ENCODE measurements at regions not wholly inside any gene's neighbourhood (a gene's known extent, or its start where the extent isn't known, plus 50 kb on each side); places are given as distances from the start of the nearest gene placed in this dataset.

- no peaks in the 10 kb centered on the region for H3K36me3 ChIP-seq (replicated peaks; ENCODE audit: control insufficient read depth, insufficient read depth, low read length)
- H3K4me3 ChIP-seq (ENCODE audit: insufficient read depth, low read depth, low read length) = no peak overlapping the region
- DNase-seq = no peak
- H3K27me3 ChIP-seq (ENCODE audit: control insufficient read depth, insufficient read depth, low read length) = no peaks in the 10 kb centered on the region
Measured at GRCh38 chr11:24091594-24091993, 405.3 kb upstream of the LUZP2 start.

GRCh38 chr11:24093375-24093774 lies 403.5 kb upstream of the LUZP2 start:
- Histone ChIP-seq H3K4me3 (ENCODE audit: insufficient read depth, low read depth, low read length) (no peak overlapping the region), H3K36me3 (replicated peaks; ENCODE audit: control insufficient read depth, insufficient read depth, low read length) (no peaks in the 10 kb centered on the region), H3K27me3 (ENCODE audit: control insufficient read depth, insufficient read depth, low read length) (no peaks in the 10 kb centered on the region)
- no peak for DNase-seq

GRCh38 chr11:24108609-24109008 lies 388.2 kb upstream of the LUZP2 start:
- DNase-seq = no peak
- Histone ChIP-seq H3K27me3 (ENCODE audit: control insufficient read depth, insufficient read depth, low read length) (no peaks in the 10 kb centered on the region), H3K4me3 (ENCODE audit: insufficient read depth, low read depth, low read length) (no peak overlapping the region), H3K36me3 (replicated peaks; ENCODE audit: control insufficient read depth, insufficient read depth, low read length) (no peaks in the 10 kb centered on the region)

DNA sequence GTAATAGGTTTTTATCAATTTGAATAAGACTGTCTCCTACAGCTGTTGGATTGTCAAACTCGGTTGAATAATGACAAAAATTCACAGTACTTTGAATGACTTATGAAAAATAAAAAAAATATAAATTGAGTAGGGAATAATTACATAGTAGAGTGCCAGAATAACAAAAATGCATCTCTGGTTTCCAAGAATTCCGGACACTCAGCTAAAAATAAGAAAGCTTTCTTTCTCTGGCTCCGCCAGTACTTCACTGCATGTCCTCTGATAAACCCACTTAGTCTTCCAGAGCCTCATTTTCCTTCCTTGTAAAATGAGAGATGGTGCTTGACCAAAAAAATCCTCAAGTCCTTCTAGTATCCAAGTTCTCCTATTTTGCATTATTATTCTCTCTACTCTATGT lies 374.6 kb upstream of the LUZP2 start:
- Histone ChIP-seq H3K36me3 (replicated peaks; ENCODE audit: control insufficient read depth, insufficient read depth, low read length) (no peaks in the 10 kb centered on the region), H3K4me3 (ENCODE audit: insufficient read depth, low read depth, low read length) (no peak overlapping the region), H3K27me3 (ENCODE audit: control insufficient read depth, insufficient read depth, low read length) (no peaks in the 10 kb centered on the region)
- DNase-seq = no peak

DNA sequence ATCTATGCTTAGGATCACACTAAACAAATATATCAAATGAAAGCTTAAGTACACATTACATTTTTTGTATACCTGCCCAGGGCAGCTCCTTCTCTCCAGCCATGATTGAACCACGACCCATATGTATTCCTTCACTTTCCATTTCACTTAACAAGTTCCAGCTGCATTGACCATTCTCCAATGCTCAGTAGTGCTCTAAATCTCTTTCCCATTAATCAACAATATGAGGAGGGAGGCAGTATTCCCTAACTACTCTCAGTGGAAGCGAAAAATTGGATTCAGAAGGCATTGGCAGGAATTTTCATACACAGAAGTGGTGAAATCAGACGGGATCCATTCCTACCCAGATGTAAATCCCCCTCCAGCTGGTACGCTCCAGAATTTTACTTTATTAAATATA lies 372.0 kb upstream of the LUZP2 start:
- Histone ChIP-seq H3K4me3 (ENCODE audit: insufficient read depth, low read depth, low read length) (no peak overlapping the region), H3K36me3 (replicated peaks; ENCODE audit: control insufficient read depth, insufficient read depth, low read length) (no peaks in the 10 kb centered on the region), H3K27me3 (ENCODE audit: control insufficient read depth, insufficient read depth, low read length) (no peaks in the 10 kb centered on the region)
- DNase-seq = no peak

- DNase-seq = no peak
- Histone ChIP-seq H3K36me3 (replicated peaks; ENCODE audit: control insufficient read depth, insufficient read depth, low read length) (no peaks in the 10 kb centered on the region), H3K27me3 (ENCODE audit: control insufficient read depth, insufficient read depth, low read length) (no peaks in the 10 kb centered on the region), H3K4me3 (ENCODE audit: insufficient read depth, low read depth, low read length) (no peak overlapping the region)
Measured at GRCh38 chr11:24131698-24132097, 365.2 kb upstream of the LUZP2 start.

GRCh38 chr11:24132471-24132870 lies 364.4 kb upstream of the LUZP2 start:
- no peak for DNase-seq
- Histone ChIP-seq H3K36me3 (replicated peaks; ENCODE audit: control insufficient read depth, insufficient read depth, low read length) (no peaks in the 10 kb centered on the region), H3K27me3 (ENCODE audit: control insufficient read depth, insufficient read depth, low read length) (no peaks in the 10 kb centered on the region), H3K4me3 (ENCODE audit: insufficient read depth, low read depth, low read length) (no peak overlapping the region)

- no peak for DNase-seq
- no peaks in the 10 kb centered on the region for H3K27me3 ChIP-seq (ENCODE audit: control insufficient read depth, insufficient read depth, low read length)
- H3K4me3 ChIP-seq (ENCODE audit: insufficient read depth, low read depth, low read length) = no peak overlapping the region
- no peaks in the 10 kb centered on the region for H3K36me3 ChIP-seq (replicated peaks; ENCODE audit: control insufficient read depth, insufficient read depth, low read length)
Measured at GRCh38 chr11:24134879-24135589, 361.8 kb upstream of the LUZP2 start.

DNA sequence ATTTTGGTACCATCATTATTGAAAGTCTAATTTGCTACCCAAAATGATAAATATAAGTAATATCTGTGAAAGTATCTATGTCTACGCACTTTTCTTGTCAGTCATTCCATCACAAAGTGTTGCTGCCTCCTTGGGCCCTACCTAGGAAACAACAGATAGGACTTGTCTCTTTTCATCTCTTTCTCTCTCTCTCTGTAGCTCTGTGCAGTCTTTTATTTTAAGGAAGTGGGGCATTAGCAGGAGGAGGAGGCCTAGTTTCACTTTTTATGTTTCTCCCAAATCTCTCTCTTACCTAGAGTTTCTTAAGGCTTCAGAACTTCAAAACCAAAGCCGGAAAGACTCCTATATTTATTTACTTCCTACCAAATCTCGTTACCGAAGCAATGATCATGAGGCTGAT lies 354.8 kb upstream of the LUZP2 start:
- H3K27me3 ChIP-seq (ENCODE audit: control insufficient read depth, insufficient read depth, low read length) = no peaks in the 10 kb centered on the region
- no peak overlapping the region for H3K4me3 ChIP-seq (ENCODE audit: insufficient read depth, low read depth, low read length)
- DNase-seq = no peak
- H3K36me3 ChIP-seq (replicated peaks; ENCODE audit: control insufficient read depth, insufficient read depth, low read length) = no peaks in the 10 kb centered on the region

- no peaks in the 10 kb centered on the region for H3K27me3 ChIP-seq (ENCODE audit: control insufficient read depth, insufficient read depth, low read length)
- DNase-seq = no peak
- no peak overlapping the region for H3K4me3 ChIP-seq (ENCODE audit: insufficient read depth, low read depth, low read length)
- H3K36me3 ChIP-seq (replicated peaks; ENCODE audit: control insufficient read depth, insufficient read depth, low read length) = no peaks in the 10 kb centered on the region
Measured at GRCh38 chr11:24145411-24145810, 351.4 kb upstream of the LUZP2 start.

GRCh38 chr11:24153337-24153736 lies 343.5 kb upstream of the LUZP2 start:
- H3K4me3 ChIP-seq (ENCODE audit: insufficient read depth, low read depth, low read length) = no peak overlapping the region
- no peaks in the 10 kb centered on the region for H3K36me3 ChIP-seq (replicated peaks; ENCODE audit: control insufficient read depth, insufficient read depth, low read length)
- no peak for DNase-seq
- no peaks in the 10 kb centered on the region for H3K27me3 ChIP-seq (ENCODE audit: control insufficient read depth, insufficient read depth, low read length)

DNA sequence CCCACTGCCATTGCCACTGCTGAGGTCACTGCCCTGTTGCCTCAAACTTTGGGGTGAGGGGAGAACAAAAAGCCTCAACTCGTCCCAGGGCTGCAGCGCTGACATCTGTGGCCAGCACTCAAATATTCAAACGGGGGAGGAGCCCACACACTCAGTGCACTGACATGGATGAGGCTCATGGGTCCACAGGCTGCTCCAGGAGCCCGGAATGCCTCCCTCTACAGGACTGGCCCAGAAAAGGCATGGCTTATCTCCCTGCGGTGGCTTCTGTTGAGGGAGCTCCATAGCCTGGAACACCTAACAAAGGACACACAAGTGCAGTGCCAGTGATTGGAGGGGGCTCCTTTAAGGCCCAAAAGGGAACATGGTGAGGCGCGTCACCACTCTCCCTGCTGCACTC lies 341.1 kb upstream of the LUZP2 start:
- DNase-seq = peak; percentile 24
- H3K4me3 ChIP-seq (ENCODE audit: insufficient read depth, low read depth, low read length) = no peak overlapping the region

DNA sequence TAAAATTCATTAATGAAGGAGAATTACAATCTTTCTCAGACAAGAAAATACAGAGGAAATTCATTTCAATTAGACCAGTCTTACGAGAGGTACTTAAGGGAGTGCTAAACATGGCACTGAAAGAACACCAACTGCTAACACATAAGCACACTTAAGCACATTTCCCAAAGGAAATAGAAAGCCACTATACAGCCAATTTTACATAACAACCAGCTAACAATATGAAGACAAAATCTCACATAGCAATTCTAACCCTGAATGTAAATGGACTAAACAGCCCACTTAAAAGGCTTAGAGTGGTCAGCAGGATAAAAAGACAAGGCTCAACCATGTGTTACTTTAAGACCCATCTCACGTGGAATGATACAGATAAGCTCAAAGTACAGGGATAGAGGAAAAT lies 339.5 kb upstream of the LUZP2 start:
- Histone ChIP-seq H3K36me3 (replicated peaks; ENCODE audit: control insufficient read depth, insufficient read depth, low read length) (no peaks in the 10 kb centered on the region), H3K4me3 (ENCODE audit: insufficient read depth, low read depth, low read length) (no peak overlapping the region), H3K27me3 (ENCODE audit: control insufficient read depth, insufficient read depth, low read length) (no peaks in the 10 kb centered on the region)
- no peak for DNase-seq

More for the DNA sequence above, 341.1 kb upstream of the LUZP2 start:
- H3K27me3 ChIP-seq (ENCODE audit: control insufficient read depth, insufficient read depth, low read length) = no peaks in the 10 kb centered on the region
- H3K36me3 ChIP-seq (replicated peaks; ENCODE audit: control insufficient read depth, insufficient read depth, low read length) = no peaks in the 10 kb centered on the region

- H3K4me3 ChIP-seq (ENCODE audit: insufficient read depth, low read depth, low read length) = no peak overlapping the region
- DNase-seq = no peak
- H3K27me3 ChIP-seq (ENCODE audit: control insufficient read depth, insufficient read depth, low read length) = no peaks in the 10 kb centered on the region
- no peaks in the 10 kb centered on the region for H3K36me3 ChIP-seq (replicated peaks; ENCODE audit: control insufficient read depth, insufficient read depth, low read length)
Measured at GRCh38 chr11:24161587-24161986, 335.3 kb upstream of the LUZP2 start.

DNA sequence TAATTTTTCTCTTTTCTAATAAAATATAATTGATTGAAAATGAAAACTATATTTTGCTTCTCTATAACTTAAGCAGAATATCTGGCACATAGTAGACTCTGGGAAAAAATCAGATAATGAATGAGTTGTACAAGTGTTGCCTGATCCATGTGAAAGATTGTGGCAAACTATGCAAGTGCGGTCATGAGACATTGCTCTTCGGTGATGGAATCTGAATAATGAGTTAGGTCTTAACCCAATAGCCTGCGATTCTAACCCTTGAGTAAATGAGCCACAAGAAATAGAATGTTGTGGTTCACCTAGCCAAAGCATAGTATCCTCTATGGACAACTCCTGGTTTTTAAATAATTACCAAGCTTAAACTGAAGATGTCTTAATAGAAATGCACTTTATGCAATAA lies 333.7 kb upstream of the LUZP2 start:
- no peak for DNase-seq
- Histone ChIP-seq H3K27me3 (ENCODE audit: control insufficient read depth, insufficient read depth, low read length) (no peaks in the 10 kb centered on the region), H3K36me3 (replicated peaks; ENCODE audit: control insufficient read depth, insufficient read depth, low read length) (no peaks in the 10 kb centered on the region), H3K4me3 (ENCODE audit: insufficient read depth, low read depth, low read length) (no peak overlapping the region)

DNA sequence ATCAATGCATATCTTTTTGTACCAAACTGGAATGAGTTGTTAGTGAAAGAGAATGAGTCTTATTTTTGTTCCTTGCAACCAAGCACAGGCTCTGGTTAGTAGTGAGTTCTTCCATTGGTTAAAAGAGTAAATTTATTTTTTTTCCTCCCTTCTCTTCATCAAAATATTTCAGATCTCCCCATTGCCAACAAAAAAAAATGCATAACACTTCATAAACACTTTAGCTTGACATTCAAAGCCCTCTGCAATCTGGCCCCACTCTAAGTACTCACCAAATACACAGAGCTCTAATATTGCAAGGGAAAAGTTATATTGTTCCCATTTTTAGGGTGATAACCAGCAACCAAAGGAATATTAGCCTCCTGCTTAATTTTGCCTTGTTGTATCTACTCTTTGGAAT lies 333.0 kb upstream of the LUZP2 start:
- H3K4me3 ChIP-seq (ENCODE audit: insufficient read depth, low read depth, low read length) = no peak overlapping the region
- no peaks in the 10 kb centered on the region for H3K36me3 ChIP-seq (replicated peaks; ENCODE audit: control insufficient read depth, insufficient read depth, low read length)
- H3K27me3 ChIP-seq (ENCODE audit: control insufficient read depth, insufficient read depth, low read length) = no peaks in the 10 kb centered on the region
- DNase-seq = no peak

Data from H7 (cell line).